SK-N-SH treated with all-trans-retinoic acid at 6 μM for 48 hours (cell line): ENCODE measurements at regions not wholly inside any gene's neighbourhood (a gene's known extent, or its start where the extent isn't known, plus 50 kb on each side); places are given as distances from the start of the nearest gene placed in this dataset.

Source experiments
- CREB5 ChIP-seq: fragments of 250-450 bp; sonication (Bioruptor Pico); IDR thresholded peaks from 2 replicates; pipeline ENCODE4 v1.5.1; 2020; ENCODE audit warnings: low read depth, mild to moderate bottlenecking, moderate library complexity
- CSDC2 ChIP-seq: fragments of 250-450 bp; sonication (Bioruptor Pico); IDR thresholded peaks from 2 replicates; pipeline ENCODE4 v1.5.0; 2020; ENCODE audit warnings: mild to moderate bottlenecking, moderate library complexity
- GLIS3 ChIP-seq: fragments of 250-450 bp; sonication (Bioruptor Pico); IDR thresholded peaks from 2 replicates; pipeline ENCODE4 v1.5.0; 2020; ENCODE audit warnings: mild to moderate bottlenecking, moderate library complexity
- PATZ1 ChIP-seq: fragments of 250-450 bp; sonication (Bioruptor Pico); IDR thresholded peaks from 2 replicates; pipeline ENCODE4 v1.8.0; 2020; ENCODE audit warnings: mild to moderate bottlenecking, moderate library complexity, borderline replicate concordance
- SNAI2 ChIP-seq: fragments of 250-450 bp; sonication (Bioruptor Pico); IDR thresholded peaks from 2 replicates; pipeline ENCODE4 v1.5.0; 2020; ENCODE audit warnings: mild to moderate bottlenecking, moderate library complexity
- ZFP30 ChIP-seq: fragments of 450-650 bp; formaldehyde crosslinking; IDR thresholded peaks from 2 replicates; pipeline ENCODE4 v1.5.0; 2022; ENCODE audit warnings: mild to moderate bottlenecking, moderate library complexity

- no peak for TF ChIP-seq GLIS3 (CRISPR knock-in tag)
- TF ChIP-seq CREB5 (CRISPR knock-in tag) = no peak
- no peak for TF ChIP-seq SNAI2
- no peak for TF ChIP-seq PATZ1
- no peak for TF ChIP-seq CSDC2
- no peak for TF ChIP-seq ZFP30 (CRISPR knock-in tag)
Observed at GRCh38 chr7:131959106-131959812, 402.8 kb upstream of the PODXL start.
